CD4-positive, alpha-beta T cell treated with Interleukin-2 at 100 ng/mL for 4 hours (primary cell): ENCODE measurements at regions not wholly inside any gene's neighbourhood (a gene's known extent, or its start where the extent isn't known, plus 50 kb on each side); places are given as distances from the start of the nearest gene placed in this dataset.
"Not testable (repeated sequence)": the region's sequence is repeated elsewhere in the genome, so short reads cannot be mapped to it uniquely, and the experiment has no call there.

Experiments used
- DNase-seq: peaks from one replicate; pipeline ENCODE4 v3.0.0-alpha.2; 2020; ENCODE audit warnings: low spot score

- no peak for DNase-seq
These were observed 109.3 kb downstream of the THBS2 start for GRCh38 chr6:169144356-169144755.

- DNase-seq = no peak
These were observed 111.2 kb downstream of the THBS2 start for GRCh38 chr6:169142538-169142844.

GRCh38 chr6:169141671-169142537, 111.7 kb downstream of the THBS2 start:
- DNase-seq = no peak

GRCh38 chr6:169140986-169141495, 112.6 kb downstream of the THBS2 start:
- DNase-seq = no peak

- DNase-seq = no peak
These were observed 114.3 kb downstream of the THBS2 start for GRCh38 chr6:169139179-169139971.

GRCh38 chr6:169132352-169132940, 121.2 kb downstream of the THBS2 start:
- no peak for DNase-seq

- DNase-seq = no peak
These were observed 122.3 kb downstream of the THBS2 start for GRCh38 chr6:169131390-169131789.

- no peak for DNase-seq
These were observed 123.5 kb downstream of the THBS2 start for GRCh38 chr6:169130113-169130512.

- no peak for DNase-seq
These were observed 132.6 kb downstream of the THBS2 start for GRCh38 chr6:169121013-169121412.

- DNase-seq = no peak
These were observed 134.0 kb downstream of the THBS2 start for GRCh38 chr6:169119669-169120068.

- no peak for DNase-seq
These were observed 135.3 kb downstream of the THBS2 start for GRCh38 chr6:169118346-169118830.

- no peak for DNase-seq
These were observed 136.0 kb downstream of the THBS2 start for GRCh38 chr6:169117663-169118062.

- no peak for DNase-seq
These were observed 138.0 kb downstream of the THBS2 start for GRCh38 chr6:169115632-169116031.

GRCh38 chr6:169114632-169115031, 139.0 kb downstream of the THBS2 start:
- DNase-seq = not testable (repeated sequence)

GRCh38 chr6:169112483-169113320, 140.9 kb downstream of the THBS2 start:
- no peak for DNase-seq

GRCh38 chr6:169111203-169111602, 142.4 kb downstream of the THBS2 start:
- DNase-seq = no peak

GRCh38 chr6:169109411-169110220, 144.0 kb downstream of the THBS2 start:
- DNase-seq = no peak

- DNase-seq = no peak
These were observed 144.9 kb downstream of the THBS2 start for GRCh38 chr6:169108753-169109152.

GRCh38 chr6:169106176-169106575, 147.5 kb downstream of the THBS2 start:
- no peak for DNase-seq

GRCh38 chr6:169101981-169102380, 151.7 kb downstream of the THBS2 start:
- no peak for DNase-seq
